GM19328 (cell line): ENCODE measurements at regions not wholly inside any gene's neighbourhood (a gene's known extent, or its start where the extent isn't known, plus 50 kb on each side); places are given as distances from the start of the nearest gene placed in this dataset.
"Not testable (repeated sequence)": the region's sequence is repeated elsewhere in the genome, so short reads cannot be mapped to it uniquely, and the experiment has no call there.

Experiments used
- ATAC-seq: cut with Tn5 transposase; IDR thresholded peaks from one replicate; pipeline ENCODE4 v1.9.1; 2021; ENCODE audit warnings: mild to moderate bottlenecking, moderate library complexity; ENCODE audit not compliant: unreplicated experiment

DNA sequence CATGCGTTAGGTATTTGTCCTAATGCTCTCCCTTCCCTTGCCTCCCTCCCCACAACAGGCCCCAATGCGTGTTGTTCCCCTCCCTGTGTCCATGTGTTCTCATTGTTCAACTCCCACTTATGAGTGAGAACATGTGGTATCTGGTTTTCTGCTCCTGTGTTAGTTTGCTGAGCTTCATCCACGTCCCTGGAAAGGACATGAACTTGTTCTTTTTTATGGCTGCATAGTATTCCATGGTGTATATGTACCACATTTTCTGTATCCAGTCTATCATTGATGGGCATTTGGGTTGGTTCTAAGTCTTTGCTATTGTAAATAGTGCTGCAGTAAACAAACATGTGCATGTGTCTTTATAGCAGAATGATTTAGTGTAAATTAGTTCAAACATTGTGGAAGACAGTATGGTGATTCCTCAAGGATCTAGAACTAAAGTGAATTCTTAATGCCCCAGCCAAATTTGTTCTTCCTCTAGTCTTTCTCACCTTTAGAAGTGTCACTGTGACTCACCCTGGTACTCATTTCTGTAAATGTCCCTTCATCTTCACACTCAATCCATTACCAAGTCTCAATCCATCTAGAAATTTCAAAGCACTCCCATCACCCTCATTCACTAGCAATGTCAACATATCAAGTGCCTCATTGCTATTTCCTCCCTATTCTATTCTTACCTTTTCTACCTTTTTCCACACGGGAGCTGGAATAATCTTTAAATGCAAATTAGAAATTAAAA, 123.9 kb downstream of the MREG start:
- ATAC-seq: not testable (repeated sequence)

DNA sequence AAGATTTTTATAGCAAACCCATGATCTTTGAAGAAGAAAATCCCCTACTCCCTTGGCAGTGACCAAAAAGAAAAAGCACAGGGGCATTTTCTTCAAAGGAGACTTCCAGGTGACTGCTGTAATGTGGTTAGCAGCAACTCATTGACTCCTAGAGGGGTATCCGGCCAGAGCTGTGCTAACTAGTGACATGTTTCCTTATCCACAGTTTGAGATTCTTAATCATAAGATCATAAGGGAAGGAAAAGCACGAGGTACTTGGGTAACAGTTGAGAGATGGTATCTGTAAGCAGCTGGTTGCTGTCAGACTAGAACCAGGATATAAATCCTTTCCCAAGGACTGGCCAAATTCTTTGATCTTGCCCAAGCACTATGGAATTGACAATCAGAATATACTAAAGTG, 124.7 kb downstream of the MREG start:
- ATAC-seq: no peak

DNA sequence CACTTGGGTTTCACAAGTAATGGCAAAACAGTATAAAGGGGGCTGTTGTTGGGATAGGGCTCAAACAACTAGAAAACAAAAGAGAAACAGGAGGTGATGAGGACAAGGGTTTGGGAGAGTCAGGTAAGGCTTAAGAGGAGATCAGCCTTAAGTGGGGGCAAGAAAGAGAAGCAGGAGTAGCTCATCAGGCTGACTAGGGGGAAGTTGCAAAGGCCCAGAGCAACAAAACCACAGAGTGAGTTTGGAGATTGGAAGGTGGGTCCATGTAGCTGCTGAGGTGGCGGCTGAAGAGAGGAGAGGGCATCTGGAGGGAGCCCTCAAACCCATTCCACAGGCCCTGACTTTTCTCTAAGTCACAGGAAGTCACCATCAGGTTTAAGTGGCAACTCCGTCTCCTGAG, 126.0 kb downstream of the MREG start:
- ATAC-seq: no peak

DNA sequence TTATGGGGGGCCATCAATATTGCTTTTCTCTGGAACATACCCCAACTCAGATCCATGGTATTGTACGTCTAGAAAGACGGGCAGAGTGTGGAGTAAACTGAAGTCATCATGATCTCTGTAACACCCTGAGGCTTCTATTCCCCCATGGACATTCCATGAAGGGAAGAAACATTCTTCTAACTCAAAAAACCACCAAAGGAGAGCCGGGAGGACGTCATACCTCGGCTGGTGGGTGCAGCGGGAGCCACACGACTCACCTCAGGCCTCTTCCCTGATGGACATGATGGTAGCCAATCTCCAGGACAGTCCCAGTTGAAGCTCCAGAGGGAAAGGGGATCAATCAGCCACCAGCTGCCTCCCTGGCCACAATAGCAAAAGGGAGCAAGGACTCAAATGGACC, 127.3 kb downstream of the MREG start:
- no peak for ATAC-seq

DNA sequence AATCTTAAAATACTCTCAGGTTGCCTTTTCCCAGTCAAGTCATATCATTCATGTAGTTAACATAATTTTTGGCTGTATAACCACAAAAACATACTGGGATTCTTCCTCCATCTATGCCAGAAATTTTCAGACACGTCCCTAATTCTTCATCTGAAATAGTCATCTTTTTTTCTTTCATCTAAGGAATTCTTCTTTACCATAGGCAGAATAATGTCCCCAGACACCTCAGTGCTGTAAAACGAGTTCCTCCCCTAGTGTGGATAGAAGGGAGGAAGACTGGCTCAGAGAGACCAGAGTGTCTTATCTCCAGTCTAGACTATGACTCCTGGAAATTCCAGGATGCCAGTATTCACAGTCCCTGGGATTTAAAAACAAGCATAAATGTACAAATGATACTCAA, 127.8 kb downstream of the MREG start:
- ATAC-seq: no peak

DNA sequence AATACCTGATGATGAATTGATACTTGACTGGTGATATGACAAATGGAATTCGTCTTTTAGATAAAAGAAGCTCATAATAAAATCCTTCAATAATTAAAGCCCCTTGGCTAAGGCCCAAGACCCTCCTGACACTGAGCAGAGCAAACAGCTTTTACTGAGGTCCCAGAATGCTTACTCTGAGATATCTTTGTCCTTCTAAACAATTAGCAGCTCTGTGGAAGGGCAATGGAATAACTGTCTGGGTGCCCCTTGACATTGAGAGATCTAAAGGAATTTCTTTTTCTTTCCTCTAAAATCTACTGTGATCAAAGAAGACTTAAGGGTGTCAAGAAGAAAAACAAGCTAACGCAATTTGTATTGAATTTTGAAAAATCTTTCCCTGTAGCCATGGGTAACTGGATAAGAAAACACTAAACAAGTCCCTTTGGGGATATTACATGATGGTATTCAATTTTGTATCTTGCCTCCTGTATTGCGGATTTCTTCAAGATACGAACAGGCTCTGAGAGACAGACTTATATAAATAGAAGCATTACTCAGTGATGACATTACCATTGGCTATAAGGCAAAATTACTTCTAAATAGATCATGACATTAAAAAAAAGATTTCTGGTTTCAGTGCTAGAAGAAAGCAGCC, 128.8 kb downstream of the MREG start:
- ATAC-seq: no peak

DNA sequence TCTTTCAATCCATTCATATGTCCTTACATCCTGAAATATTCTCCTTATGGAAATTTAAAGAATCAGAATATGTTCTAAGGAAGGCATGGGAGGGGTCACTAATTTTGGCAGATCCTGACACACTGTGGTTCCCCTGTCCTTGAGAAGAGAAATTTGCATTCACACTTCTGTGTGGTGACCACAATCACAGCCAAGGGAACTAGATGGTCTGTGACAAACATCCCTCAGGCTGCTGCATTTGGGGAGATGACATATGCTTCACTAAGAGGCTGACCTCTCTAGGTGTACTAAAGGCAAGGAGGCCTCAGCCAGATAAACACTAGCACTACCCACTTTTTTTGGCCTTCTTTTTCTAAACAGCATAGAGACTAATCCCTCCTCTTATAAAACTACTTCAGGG, 129.6 kb downstream of the MREG start:
- ATAC-seq: peak; percentile 49

DNA sequence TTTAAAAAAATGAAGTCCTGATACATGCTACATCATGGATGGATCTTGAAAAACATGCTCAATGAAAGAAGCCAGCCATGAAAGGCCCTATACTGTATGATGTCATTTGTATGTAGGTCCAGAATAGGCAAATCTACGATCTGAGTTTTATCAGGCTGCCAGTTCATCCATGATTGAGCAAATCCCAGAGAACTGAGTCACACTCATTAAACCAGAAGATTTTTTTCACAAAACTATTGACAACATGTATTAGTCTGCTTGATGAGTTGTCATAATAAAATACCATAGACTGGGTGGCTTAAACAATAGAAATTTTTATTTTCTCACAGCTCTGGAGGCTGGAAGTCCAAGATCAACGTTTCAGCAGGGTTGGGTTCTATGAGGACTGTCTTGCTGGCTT, 130.7 kb downstream of the MREG start:
- no peak for ATAC-seq

DNA sequence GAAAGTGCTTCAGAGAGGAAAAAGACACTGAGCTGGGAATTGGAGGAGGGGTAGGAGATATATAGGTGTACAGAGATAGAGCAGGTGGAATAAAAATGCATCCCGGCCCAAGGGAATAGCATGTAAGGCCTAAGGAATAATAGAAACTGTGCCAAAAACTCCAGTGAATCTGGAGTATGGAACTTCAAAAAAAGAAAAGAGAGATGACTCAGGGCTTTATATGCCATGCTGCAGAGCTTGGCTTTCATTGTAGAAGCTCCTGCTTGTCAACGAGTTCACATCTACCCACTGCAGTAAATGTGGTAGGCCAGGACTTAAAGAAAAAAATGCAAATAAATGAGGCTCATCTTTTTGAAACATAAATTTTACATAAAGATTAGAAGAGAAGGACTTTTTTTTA, 131.8 kb downstream of the MREG start:
- ATAC-seq: no peak

DNA sequence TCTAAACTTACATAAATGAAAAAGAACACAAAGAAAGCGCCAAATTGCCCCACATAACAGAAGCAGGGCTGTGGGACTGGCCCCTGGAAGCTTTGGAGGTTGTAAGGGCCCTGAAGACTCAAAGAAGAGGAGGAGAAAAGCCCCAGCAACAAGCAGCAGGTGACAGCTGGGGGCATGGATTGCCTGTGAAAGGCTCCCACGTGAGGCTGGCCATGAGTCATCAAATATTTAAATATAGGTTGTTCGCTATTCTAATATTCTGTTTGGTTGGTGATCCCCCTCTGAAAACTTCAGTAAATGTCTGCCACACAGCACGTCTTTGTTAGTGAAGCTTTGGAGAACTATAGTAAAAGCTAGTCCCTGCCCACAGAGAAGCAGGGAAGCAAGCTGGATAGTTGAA, 132.4 kb downstream of the MREG start:
- peak; percentile 52 for ATAC-seq

DNA sequence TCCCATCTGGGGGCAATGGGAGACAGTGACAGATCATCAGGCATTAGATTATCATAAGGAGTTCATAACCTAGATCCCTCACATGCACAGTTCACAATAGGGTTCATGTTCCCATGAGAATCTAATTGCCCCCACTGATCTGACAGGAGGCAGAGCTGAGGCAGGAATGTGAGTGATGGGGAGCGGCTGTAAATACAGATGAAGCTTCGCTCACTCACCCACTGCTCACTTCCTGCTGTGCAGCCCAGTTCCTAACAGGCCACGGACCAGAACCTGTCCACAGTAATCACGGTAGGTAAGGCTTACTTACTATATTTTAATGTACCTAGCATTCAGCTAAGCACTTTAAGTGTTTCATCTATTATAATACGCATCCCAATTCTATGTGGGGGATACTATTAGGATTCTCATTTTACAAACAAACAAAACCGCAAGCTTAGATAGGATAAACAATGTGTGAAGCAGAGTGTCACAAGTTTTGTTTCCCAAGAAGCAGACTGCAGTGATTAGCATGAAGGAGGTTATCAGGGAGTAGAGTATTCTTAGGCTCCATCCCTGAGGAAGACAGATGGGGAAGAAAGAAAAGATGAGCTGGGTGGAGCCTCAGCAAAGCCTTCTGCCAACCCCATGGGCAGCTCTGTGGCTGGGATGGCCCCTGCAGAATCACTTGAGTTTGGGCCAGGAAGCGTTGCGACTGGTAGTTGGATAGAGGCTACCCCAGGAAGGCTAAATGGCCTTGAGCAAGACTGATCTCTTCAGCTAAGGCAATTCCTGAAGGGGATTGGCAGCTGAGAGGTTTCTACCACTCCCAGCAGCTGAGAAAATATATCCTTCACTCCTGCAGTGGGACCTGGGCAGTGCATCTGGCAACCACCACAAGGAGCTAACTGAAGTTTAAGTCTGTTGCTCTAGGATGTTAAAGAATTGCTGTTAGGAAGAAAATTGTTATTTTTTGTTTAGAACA, 133.1 kb downstream of the MREG start:
- ATAC-seq: no peak

DNA sequence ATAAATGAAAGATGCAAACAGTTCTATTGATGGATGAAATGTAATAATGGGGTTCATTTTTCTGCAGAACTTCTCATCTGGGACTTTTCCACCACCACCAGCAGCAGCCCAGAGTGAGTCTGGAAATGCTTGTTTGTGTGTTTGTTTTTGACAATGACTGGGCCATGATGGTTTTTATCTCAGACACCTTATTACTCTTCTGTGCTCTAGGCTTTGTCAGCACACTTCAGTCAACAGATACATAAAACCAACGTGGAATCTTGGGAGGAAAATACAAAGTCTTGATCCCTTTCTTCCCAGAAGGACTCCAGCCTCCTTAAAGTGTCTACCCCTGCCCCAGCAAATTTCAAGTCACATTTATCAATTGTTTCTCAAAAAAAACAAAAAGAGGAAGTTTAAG, 134.0 kb downstream of the MREG start:
- no peak for ATAC-seq

DNA sequence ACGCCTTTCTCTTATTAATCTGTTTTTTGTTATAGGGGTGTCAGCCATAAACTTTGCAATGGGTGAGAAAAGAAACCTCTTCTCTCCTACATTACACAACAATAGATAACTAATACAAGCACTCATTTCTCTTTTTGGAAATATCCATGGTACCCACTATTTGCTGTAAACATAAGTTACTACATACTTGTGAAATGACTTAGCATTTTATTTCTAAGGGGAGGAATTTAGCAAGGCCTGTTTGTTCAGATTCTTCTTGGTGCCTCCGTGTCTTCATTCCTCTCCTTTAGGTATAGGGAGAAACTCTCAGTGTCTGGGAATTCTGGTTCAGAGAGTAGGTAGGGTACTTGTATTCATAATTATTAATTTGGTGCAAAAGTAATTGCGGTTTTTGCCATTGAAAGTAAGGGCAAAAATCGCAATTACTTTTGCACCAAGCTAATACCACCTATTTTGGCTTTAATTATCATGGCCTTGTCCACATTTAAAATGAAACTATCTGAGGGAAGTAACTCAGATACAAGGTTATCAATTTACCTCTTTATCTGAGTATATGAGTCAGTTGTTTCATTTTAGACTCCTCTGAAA, 134.8 kb downstream of the MREG start:
- ATAC-seq: no peak

DNA sequence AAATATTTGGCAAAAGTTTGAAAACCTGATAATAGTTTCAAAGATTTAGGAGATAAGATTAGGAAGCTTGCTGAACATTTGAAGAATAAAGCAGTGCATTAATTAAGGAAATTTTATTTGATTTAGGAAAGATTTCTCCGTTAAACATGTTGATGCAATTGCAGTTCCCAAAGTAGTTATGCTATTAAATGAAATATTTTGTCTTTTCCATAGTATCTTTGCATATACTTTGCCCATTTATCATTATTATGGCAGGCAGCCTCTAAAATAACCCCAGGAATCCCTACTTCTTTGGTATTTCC, 136.5 kb downstream of the MREG start:
- no peak for ATAC-seq

DNA sequence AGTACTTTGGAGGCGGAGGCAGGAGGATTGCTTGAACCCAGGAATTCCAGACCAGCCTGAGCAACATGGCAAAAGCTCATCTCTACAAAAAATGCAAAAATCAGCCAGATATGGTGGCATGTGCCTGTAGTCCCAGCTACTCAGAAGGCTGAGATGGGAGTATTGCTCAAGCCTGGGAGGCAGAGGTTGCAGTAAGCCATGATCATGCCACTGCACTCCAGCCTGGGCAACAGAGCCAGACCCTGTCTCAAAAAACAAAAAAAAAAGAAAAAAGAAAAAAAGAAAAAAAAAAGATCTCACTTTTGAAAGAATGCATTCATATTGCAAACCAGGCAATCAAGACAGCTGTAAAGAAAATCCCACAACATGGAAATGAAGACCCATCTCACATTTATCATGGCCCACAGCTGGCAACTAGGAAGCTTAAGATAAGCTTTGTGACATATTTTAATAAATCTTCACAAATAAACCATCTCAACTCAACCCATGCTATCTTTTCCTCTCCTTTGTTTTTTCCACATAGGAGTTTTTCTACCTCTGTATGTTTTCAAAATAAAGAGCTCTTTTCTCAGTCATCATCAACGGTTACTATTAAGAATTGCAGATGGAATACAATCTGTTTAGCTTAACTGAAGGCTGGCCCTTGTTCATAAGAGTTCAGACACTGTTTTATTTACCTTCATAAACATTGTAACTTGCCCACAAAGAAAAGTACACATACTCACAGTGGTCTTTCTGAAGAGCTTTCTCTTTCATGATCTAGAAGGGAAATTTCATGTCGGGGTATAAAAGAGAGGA, 137.0 kb downstream of the MREG start:
- ATAC-seq: no peak

DNA sequence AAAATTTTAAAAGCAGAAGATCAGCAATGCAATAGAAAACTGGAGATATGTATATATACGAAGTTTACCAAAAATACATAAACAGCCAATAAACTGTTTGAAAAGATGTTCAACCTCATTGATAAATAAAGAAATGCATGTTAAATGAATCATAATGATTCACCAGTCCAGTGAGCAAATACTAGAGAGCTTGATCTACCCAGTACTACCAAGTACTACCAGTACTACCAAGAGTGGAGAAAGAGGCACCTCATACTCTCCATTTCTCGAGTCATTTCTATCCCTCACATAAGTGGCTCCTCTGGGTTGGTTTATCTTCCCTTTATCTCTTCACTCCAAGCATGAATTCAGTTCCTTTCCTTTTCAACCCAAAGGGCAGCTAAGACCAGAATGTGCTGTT, 138.9 kb downstream of the MREG start:
- ATAC-seq: no peak

DNA sequence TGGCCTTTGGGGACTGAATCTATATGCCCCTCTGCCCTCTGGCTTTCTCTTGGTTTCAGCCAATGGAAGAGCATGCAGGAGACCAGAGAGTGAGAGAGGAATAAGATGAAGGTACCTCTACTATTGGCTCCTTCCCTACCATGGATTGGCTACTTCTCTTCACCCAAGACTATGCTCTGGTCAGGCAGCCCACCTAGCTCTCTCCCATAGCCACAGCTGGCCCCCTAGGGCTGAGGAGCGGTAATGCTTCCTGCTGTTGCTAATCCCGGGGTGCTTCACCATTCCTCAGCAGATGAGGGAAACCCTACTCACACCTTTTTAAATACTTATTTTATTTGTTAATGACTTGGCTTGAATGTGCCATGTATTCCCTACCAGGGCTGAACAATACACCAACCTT, 142.4 kb downstream of the MREG start:
- no peak for ATAC-seq

DNA sequence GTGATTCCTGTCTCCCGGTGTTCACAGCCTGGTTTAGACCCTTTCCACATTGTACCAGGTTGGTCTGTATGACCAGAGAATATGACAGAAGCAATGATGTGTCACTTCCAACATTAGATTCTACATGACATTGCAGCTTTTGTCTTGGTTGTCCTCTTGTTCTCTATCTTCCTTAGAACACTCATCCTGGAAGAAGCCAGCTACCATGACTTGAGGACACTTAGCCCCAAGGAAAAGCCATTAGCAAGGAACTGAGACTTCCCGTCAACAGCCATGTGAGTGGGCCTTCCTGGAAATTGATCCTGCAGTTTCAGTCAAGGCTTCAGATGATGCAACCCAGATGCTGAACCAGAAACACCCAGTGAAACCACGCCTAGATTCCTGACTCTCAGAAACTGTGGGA, 143.3 kb downstream of the MREG start:
- no peak for ATAC-seq

DNA sequence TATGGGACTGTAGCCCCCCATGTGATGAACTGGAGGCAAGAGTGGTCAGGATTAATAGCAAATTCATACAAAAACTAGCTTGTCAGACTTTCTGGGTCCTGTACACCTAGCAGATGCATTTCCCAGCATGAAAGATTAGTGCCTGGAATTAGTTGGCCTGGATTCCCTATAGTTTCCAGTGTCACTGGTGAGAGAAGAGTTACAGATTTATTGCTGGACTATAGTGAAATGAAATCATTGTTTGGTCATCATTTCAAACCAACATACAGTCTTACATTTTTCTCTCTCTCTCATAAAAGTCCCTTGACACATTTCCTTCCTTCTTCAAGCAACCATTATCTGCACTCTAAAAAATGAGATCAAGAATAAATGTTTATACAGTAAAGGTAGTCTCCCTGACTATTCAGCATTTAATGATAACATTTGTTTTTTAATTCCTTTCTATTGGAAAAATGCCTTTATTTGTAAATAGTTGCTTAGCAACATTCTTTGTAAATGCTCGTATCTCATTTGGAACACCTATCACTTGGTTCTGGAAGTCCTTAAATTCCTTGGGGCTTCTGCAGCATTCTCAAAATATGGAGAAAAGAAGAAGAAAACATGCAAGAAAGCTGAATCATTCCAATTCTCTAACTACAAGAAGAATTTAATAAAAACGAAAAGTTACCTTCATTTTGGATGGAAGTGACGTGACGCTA, 144.4 kb downstream of the MREG start:
- ATAC-seq: no peak

DNA sequence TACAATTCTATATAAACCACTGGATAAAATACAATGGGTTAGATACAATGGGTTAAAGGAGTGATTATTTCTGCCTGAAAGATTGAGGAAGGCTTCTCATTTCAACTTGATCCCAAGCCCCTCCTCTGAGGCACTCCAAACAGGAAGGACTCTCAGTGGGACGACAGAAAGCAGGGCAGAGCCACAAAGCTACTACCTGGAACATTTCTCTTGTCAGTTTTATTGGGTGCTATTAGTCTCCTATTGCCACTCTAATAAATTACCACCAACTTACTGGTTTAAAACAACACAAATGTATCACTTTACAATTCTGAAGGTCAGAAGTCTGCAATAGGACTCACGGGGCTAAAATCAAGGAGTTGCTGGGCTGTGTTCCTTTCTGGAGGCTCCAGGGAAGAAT, 146.7 kb downstream of the MREG start:
- ATAC-seq: no peak
